ENCODE measurements at regions not wholly inside any gene's neighbourhood (a gene's known extent, or its start where the extent isn't known, plus 50 kb on each side); places are given as distances from the start of the nearest gene placed in this dataset.

DNA sequence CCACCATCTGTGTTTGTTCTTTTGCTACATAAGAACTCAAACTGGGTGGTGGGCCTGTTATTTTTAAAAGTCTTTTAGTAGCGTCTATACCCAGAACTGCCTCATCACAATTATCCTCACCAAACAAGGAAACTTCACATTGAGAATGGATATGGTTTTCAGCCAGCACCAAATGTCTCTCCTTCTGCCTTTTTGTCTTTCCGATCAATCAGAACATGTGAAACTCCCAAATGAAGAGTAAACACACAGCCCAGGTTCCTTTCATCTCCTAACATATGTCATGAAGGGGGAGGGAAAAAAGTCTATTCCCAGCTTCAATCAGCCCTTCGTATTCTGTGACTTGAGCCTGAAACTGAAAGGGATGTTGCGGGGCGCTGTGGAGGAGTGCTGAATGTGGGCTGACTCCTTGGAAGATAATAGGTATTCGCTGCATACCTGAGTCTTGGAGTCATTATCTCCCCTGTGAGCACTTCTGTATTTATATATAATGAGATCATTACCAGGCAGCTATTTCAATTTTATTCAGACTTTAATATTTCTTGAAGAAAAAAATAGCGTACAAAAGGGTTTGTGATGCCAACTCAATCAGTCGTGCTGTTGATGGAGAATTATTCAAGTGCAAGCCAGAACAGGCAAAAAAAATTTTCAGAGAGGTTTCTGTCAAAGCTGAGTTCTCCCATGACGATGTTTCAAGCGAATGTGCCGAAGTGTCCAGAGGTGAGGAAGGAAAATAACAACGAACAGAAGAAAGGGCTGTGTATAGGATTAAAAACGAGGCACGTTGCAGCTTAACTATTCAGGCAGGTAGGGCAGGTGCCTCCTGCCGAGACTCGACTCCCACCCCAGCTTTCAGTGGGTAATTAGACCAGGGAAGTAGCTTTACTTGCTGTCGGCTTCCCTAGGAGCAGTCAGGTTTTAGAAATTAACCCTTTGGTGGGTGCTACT, 163.9 kb upstream of the NOCT start:
- DNase-seq = no peak

- DNase-seq = no peak
Measured at GRCh38 chr4:138845664-138846063, 169.9 kb upstream of the NOCT start.

DNA sequence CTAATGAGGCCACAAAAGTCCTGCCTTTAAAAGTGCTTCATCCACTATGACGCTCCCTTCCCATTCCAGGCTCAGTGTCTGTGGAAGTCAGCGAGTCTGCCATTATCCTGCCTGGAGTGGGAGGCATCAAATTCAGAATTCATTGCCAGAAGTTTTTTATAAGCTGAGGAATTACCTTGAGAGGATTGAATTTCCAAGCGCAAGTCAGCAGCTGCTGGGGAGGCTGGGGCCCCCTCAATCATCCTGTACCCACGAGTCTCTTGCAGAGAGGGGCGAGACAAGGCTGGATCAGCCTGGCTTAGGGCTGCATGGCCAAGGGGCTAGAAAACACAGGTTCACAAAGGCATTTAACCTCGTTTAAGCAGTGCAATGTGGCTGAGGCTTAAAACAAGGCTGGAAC, 170.5 kb upstream of the NOCT start:
- no peak for DNase-seq

GRCh38 chr4:138843616-138844015, 172.0 kb upstream of the NOCT start:
- no peak for DNase-seq

GRCh38 chr4:138841343-138841742, 174.2 kb upstream of the NOCT start:
- no peak for DNase-seq

DNA sequence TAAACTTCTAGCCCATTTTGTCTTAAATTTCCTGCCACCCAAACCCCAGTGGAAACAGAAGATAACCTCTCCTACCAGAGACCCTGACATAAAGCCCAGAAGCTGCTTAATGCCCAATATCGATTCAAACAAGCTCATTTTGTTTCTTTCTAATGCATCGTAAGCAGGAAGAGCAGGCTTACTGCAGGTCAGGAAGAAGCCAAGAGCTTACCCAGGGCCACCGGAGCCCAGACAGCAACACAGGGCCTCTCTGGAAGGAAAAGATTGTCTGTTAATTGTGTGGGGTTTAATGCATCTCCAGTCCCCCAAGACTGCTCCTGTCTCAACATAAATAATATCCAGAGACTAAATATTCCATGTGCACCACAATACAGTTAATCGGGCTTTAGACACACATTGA, 177.3 kb upstream of the NOCT start:
- DNase-seq = no peak

GRCh38 chr4:138835832-138836533, 179.6 kb upstream of the NOCT start:
- DNase-seq = peak; percentile 14

GRCh38 chr4:138833974-138834373, 181.6 kb upstream of the NOCT start:
- DNase-seq = no peak

- no peak for DNase-seq
Measured at GRCh38 chr4:138832563-138832962, 183.0 kb upstream of the NOCT start.

- DNase-seq = no peak
Measured at GRCh38 chr4:138831948-138832347, 183.6 kb upstream of the NOCT start.

- DNase-seq = no peak
Measured at GRCh38 chr4:138828926-138829325, 186.7 kb upstream of the NOCT start.

DNA sequence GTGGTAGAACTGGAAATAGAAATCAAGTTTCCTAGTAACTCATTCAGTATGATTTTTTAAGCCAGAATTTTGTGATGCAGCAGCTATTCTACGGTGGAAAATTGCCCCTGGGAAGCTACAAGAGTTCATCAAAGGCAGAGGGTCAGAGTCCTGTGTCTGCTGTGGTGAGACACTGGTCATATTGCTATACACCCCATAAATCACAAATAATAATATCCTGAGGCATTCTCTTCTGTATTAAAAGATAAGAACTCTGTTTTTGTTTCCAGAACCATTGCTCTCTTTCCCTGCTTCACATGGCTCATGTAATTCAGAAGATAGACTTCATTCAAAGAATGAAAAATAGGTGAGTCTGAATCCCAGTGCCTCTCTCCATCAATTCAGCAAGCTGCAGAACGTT, 188.8 kb upstream of the NOCT start:
- DNase-seq = no peak

DNA sequence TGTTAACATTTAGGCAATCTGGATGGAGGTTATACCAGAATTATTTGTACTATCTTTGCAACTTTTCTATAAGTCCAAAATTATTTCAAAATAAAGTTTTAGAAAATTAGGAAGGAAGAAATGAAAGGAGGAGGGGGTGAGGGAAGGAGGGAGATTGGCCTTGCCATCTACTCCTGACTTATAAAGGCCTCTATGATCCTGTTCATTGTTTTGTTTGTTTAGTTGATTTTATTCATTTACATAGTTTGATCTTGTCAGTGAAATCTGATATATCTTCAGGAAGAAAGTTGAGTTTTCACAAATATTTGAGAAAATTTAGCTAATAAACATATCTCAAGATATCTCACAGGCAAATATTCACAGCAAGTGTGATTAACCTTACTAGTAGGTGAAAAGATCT, 189.3 kb upstream of the NOCT start:
- no peak for DNase-seq

GRCh38 chr4:138821331-138821730, 194.2 kb upstream of the NOCT start:
- DNase-seq = no peak

DNA sequence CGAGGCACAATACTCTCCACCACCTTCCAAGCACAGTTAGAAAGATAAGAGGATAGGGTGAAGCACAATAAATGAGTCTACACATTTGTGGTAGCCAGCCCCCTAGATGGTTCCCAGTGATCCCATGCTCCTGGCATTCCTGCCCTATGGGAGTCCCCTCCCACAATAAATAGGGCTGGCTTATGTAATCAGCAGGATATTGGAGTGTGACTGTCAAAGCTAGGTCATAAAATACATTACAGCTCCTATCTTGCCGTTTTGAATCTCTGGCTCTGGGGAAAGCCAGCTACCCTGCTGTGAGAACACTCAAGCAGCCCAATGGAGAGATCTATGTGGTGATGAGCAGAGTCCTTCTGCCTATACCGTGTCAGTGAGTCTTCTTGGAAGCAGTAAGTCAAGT, 198.7 kb upstream of the NOCT start:
- DNase-seq = no peak

DNA sequence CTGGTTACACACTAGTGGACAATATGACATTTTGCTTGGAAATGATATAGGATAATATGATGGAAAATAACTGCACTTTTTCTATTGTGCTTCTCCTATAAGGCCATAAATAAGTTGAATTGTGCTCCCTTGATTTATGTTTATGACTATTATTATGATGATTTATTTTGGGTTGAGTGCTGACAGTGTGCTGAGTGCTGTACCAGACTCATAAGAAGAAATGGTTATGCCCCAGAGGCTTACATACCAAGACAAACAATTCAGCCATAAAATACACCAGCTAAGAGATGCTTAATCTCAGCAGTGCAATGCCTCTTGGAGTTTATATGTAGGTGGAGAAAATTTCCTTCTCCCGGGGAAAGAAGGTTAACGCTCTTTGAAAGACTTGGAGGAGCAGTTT, 199.8 kb upstream of the NOCT start:
- DNase-seq = no peak

GRCh38 chr4:138805736-138806135, 209.8 kb upstream of the NOCT start:
- DNase-seq = no peak

- peak; percentile 8 for DNase-seq
Measured at GRCh38 chr4:138804711-138805110, 210.9 kb upstream of the NOCT start.

DNA sequence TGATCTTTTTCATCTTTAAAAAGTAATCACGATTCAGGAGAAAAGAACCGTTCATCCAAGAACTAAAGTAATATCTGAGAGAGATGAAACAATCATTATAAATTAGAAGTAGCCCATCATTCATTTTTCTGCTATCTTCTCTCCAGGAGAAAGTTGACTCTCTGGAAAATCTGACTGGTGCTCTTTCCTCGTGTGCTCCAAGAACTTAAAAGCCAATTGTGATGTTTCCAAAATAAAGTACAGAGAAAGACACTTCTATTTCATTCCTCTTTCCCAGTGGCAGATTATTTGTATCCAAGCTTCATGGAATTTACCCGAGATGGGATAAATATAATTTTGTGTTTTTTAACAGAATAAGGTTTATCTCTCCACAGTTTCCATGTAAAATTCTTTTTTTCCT, 212.5 kb upstream of the NOCT start:
- no peak for DNase-seq

DNA sequence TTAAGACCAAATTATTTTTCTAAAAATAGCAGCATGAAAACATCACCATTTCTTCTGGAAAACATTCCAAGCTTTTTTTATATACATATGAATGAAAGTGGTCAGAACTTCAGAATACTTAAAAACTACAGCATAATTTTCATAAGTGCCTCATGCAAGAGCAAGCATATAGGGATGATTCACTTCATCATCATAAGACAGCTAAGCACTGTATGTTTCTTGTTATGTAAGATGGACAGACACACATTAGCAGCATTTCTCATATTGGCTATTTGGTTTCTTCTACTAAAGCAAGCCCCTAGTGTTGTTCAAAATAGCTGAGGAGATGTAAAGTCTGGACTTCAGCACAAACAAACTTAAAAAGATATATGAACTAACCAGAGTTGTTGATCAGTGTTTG, 213.1 kb upstream of the NOCT start:
- peak; percentile 6 for DNase-seq

DNA sequence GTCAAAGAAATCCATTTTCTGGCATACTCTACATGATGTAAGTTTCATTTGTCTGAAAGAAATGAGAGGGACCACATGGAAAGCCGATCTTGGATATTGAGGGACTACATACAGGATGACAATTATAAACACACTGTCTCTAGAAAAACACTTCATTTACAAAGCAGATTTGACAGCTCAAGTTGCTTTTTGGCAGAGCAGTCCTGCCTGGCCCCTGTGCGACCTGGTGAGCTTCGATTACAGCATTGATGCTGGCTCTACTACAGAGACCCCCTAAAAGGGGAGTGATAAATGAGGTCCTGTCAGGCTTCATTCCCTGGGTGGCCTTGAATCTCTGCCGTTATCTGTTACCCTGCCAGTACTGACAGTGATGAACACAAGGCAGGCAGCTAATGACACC, 215.2 kb upstream of the NOCT start:
- no peak for DNase-seq

DNA sequence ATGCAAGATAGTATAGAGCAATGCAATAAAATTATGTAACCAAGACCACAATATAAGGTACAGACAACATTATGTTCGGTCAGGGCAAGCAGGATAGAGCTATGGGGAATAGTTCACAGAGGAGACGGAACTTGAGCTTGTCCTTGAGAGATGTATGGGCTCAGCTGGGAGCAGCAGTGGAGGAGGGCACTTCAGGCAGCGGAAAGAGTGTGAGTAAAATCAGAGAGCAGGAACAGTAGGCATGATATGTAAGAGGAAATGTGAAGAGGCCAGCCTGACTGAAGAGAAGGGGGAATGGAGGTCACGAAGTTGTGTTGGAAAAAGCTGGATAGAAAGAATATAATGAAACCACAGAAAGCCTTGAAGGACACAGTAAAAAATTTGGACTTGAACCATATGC, 217.2 kb upstream of the NOCT start:
- DNase-seq = no peak

- no peak for DNase-seq
Measured at GRCh38 chr4:138797646-138798045, 217.9 kb upstream of the NOCT start.

DNA sequence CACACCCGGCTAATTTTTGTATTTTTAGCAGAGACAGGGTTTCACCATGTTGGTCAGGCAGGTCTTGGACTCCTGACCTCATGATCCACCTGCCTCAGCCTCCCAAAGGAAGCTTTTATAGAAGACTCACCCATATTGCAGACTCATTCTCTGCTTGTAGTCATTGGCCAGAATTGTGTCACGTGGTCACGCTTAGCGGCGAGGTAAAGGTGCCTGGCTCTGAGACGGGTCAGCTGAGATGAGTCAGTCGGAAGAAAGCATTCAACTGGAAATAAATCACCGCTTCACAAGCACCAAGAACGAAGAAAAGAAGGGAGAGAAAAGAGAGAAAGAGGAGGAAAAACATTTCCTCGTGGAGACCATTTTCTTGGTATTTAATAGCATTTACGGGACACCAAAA, 218.8 kb upstream of the NOCT start:
- DNase-seq = no peak
